Peyer's patch (tissue), 4 donors: ENCODE measurements at regions not wholly inside any gene's neighbourhood (a gene's known extent, or its start where the extent isn't known, plus 50 kb on each side); places are given as distances from the start of the nearest gene placed in this dataset.

Experiments used
- POLR2A ChIP-seq, 2 donors: fragments of 450-650 bp; IDR thresholded peaks; one replicate each; pipeline ENCODE4 v1.5.1; 2017; ENCODE audit warnings: antibody characterized with exemption in 2 of 2, mild to moderate bottlenecking in 2 of 2, moderate library complexity in 2 of 2
- TF ChIP-seq, protein P1 (sequence below), 6 experiments: fragments of 450-650 bp in 4 of 6; fragments of 200-600 bp in 2 of 6; sonication (generic) in 1 of 6; IDR thresholded peaks; one replicate each; pipeline ENCODE4 v1.5.1; 2017 to 2019; ENCODE audit warnings: antibody characterized with exemption in 6 of 6, mild to moderate bottlenecking in 3 of 6, moderate library complexity in 1 of 6

- TF ChIP-seq, protein P1, sequence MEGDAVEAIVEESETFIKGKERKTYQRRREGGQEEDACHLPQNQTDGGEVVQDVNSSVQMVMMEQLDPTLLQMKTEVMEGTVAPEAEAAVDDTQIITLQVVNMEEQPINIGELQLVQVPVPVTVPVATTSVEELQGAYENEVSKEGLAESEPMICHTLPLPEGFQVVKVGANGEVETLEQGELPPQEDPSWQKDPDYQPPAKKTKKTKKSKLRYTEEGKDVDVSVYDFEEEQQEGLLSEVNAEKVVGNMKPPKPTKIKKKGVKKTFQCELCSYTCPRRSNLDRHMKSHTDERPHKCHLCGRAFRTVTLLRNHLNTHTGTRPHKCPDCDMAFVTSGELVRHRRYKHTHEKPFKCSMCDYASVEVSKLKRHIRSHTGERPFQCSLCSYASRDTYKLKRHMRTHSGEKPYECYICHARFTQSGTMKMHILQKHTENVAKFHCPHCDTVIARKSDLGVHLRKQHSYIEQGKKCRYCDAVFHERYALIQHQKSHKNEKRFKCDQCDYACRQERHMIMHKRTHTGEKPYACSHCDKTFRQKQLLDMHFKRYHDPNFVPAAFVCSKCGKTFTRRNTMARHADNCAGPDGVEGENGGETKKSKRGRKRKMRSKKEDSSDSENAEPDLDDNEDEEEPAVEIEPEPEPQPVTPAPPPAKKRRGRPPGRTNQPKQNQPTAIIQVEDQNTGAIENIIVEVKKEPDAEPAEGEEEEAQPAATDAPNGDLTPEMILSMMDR (IDR thresholded peaks at IDR 0.05) = no peak
- no peak for TF ChIP-seq POLR2A (IDR thresholded peaks at IDR 0.05)
Measured at GRCh38 chr13:90938848-90939247, 408.6 kb upstream of the MIR17HG start.
